ENCODE measurements at regions not wholly inside any gene's neighbourhood (a gene's known extent, or its start where the extent isn't known, plus 50 kb on each side); places are given as distances from the start of the nearest gene placed in this dataset.

GRCh38 chr9:90175865-90176264, 466.8 kb downstream of the DIRAS2 start:
- Histone ChIP-seq H4K8ac (ENCODE audit: low read length) (no peak overlapping the region), H2BK5ac (ENCODE audit: low read depth, low read length, poor library complexity, severe bottlenecking) (no peak overlapping the region), H3K79me1 (replicated peaks; ENCODE audit: low read length, poor library complexity, severe bottlenecking) (no peaks in the 10 kb centered on the region), H3K9ac (ENCODE audit: low read length) (no peak overlapping the region), H2BK15ac (ENCODE audit: low read depth, poor library complexity, severe bottlenecking) (no peak overlapping the region), H2AK5ac (ENCODE audit: low read length, severe bottlenecking) (no peak overlapping the region), H4K91ac (ENCODE audit: low read length) (no peak overlapping the region), H3K9me3 (ENCODE audit: control insufficient read depth, low read length) (no peaks in the 10 kb centered on the region), H3K23ac (ENCODE audit: low read length in 2 of 2) (no peak overlapping the region), H2BK120ac (ENCODE audit: low read depth, low read length) (no peak overlapping the region), H3K27me3 (ENCODE audit: control insufficient read depth in 1 of 2, insufficient read depth in 1 of 2, low read length in 2 of 2) (no peaks in the 10 kb centered on the region), H3K4me2 (ENCODE audit: low read length, poor library complexity, severe bottlenecking) (no peak overlapping the region), H3K27ac (ENCODE audit: low read length, poor library complexity, severe bottlenecking) (no peak overlapping the region), H3K4me3 (ENCODE audit: insufficient read depth in 1 of 2, low read depth in 1 of 2, low read length in 2 of 2) (no peak overlapping the region), H3K14ac (ENCODE audit: low read length in 2 of 2) (no peak overlapping the region), H2AFZ (ENCODE audit: low read depth, low read length) (no peak overlapping the region), H3K4me1 (ENCODE audit: control insufficient read depth, insufficient read depth, low read depth, low read length) (no peaks in the 10 kb centered on the region), H2BK12ac (ENCODE audit: low read length in 2 of 2) (no peak overlapping the region), H3K18ac (ENCODE audit: low read depth in 1 of 2, low read length in 2 of 2) (no peak overlapping the region), H3K36me3 (ENCODE audit: control insufficient read depth in 1 of 2, insufficient read depth in 2 of 2, low read depth in 1 of 2, low read length in 2 of 2) (no peaks in the 10 kb centered on the region), H3K4ac (ENCODE audit: low read depth in 1 of 2, low read length in 2 of 2) (no peak overlapping the region)
- 89% methylated on average over 4 of the region's 4 CpGs for WGBS
- DNase-seq, result no peak

GRCh38 chr9:90176901-90177300, 465.7 kb downstream of the DIRAS2 start:
- Histone ChIP-seq H2BK15ac (ENCODE audit: low read depth, poor library complexity, severe bottlenecking) (no peak overlapping the region), H3K9me3 (ENCODE audit: control insufficient read depth, low read length) (no peaks in the 10 kb centered on the region), H3K4me2 (ENCODE audit: low read length, poor library complexity, severe bottlenecking) (no peak overlapping the region), H4K8ac (ENCODE audit: low read length) (no peak overlapping the region), H2AK5ac (ENCODE audit: low read length, severe bottlenecking) (no peak overlapping the region), H3K4ac (ENCODE audit: low read depth in 1 of 2, low read length in 2 of 2) (no peak overlapping the region), H3K79me1 (replicated peaks; ENCODE audit: low read length, poor library complexity, severe bottlenecking) (no peaks in the 10 kb centered on the region), H3K14ac (ENCODE audit: low read length in 2 of 2) (no peak overlapping the region), H3K4me1 (ENCODE audit: control insufficient read depth, insufficient read depth, low read depth, low read length) (no peaks in the 10 kb centered on the region), H2BK120ac (ENCODE audit: low read depth, low read length) (no peak overlapping the region), H4K91ac (ENCODE audit: low read length) (no peak overlapping the region), H3K4me3 (ENCODE audit: insufficient read depth in 1 of 2, low read depth in 1 of 2, low read length in 2 of 2) (no peak overlapping the region), H3K36me3 (ENCODE audit: control insufficient read depth in 1 of 2, insufficient read depth in 2 of 2, low read depth in 1 of 2, low read length in 2 of 2) (no peaks in the 10 kb centered on the region), H3K27me3 (ENCODE audit: control insufficient read depth in 1 of 2, insufficient read depth in 1 of 2, low read length in 2 of 2) (peaks cover 0 to 4% of the 10 kb centered on the region in 2 experiments), H3K23ac (ENCODE audit: low read length in 2 of 2) (no peak overlapping the region), H3K18ac (ENCODE audit: low read depth in 1 of 2, low read length in 2 of 2) (no peak overlapping the region), H3K27ac (ENCODE audit: low read length, poor library complexity, severe bottlenecking) (no peak overlapping the region), H2AFZ (ENCODE audit: low read depth, low read length) (no peak overlapping the region), H2BK5ac (ENCODE audit: low read depth, low read length, poor library complexity, severe bottlenecking) (no peak overlapping the region), H2BK12ac (ENCODE audit: low read length in 2 of 2) (no peak overlapping the region), H3K9ac (ENCODE audit: low read length) (no peak overlapping the region)
- no peak for DNase-seq
- 86% methylated on average over 2 of the region's 2 CpGs for whole genome bisulfite sequencing

- Histone ChIP-seq H2BK5ac (ENCODE audit: low read depth, low read length, poor library complexity, severe bottlenecking) (no peak overlapping the region), H2BK12ac (ENCODE audit: low read length in 2 of 2) (no peak overlapping the region), H2AFZ (ENCODE audit: low read depth, low read length) (no peak overlapping the region), H3K4me3 (ENCODE audit: insufficient read depth in 1 of 2, low read depth in 1 of 2, low read length in 2 of 2) (no peak overlapping the region), H3K27me3 (ENCODE audit: control insufficient read depth in 1 of 2, insufficient read depth in 1 of 2, low read length in 2 of 2) (peaks cover 0 to 8% of the 10 kb centered on the region in 2 experiments), H3K79me1 (replicated peaks; ENCODE audit: low read length, poor library complexity, severe bottlenecking) (no peaks in the 10 kb centered on the region), H3K27ac (ENCODE audit: low read length, poor library complexity, severe bottlenecking) (no peak overlapping the region), H3K36me3 (ENCODE audit: control insufficient read depth in 1 of 2, insufficient read depth in 2 of 2, low read depth in 1 of 2, low read length in 2 of 2) (no peaks in the 10 kb centered on the region), H3K23ac (ENCODE audit: low read length in 2 of 2) (no peak overlapping the region), H3K4me1 (ENCODE audit: control insufficient read depth, insufficient read depth, low read depth, low read length) (no peaks in the 10 kb centered on the region), H3K14ac (ENCODE audit: low read length in 2 of 2) (no peak overlapping the region), H3K4me2 (ENCODE audit: low read length, poor library complexity, severe bottlenecking) (no peak overlapping the region), H3K4ac (ENCODE audit: low read depth in 1 of 2, low read length in 2 of 2) (no peak overlapping the region), H4K91ac (ENCODE audit: low read length) (no peak overlapping the region), H4K8ac (ENCODE audit: low read length) (no peak overlapping the region), H2AK5ac (ENCODE audit: low read length, severe bottlenecking) (no peak overlapping the region), H2BK15ac (ENCODE audit: low read depth, poor library complexity, severe bottlenecking) (no peak overlapping the region), H3K9ac (ENCODE audit: low read length) (no peak overlapping the region), H3K9me3 (ENCODE audit: control insufficient read depth, low read length) (no peaks in the 10 kb centered on the region), H2BK120ac (ENCODE audit: low read depth, low read length) (no peak overlapping the region), H3K18ac (ENCODE audit: low read depth in 1 of 2, low read length in 2 of 2) (no peak overlapping the region)
- no peak for DNase-seq
- WGBS, result 46% methylated on average over 1 of the region's 1 CpG
Measured at GRCh38 chr9:90180381-90180780, 462.2 kb downstream of the DIRAS2 start.

DNA sequence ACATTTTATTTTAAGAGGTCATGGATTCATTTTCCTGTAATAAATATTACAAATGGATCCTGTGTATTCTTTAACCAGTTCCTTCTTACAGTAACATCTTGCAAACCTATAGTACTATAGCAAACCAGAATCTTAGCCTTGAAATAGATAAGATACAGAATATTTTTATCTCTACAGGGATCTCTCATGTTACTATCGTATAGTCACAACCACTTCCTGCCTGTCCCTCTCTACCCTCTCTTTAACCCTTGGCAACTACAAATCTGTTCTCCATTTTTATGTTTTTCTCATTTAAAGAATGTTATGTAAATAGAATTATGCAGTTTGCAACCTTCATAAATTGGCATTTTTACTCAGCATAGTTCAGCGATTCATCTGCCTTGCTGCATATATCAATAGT, 454.0 kb downstream of the DIRAS2 start:
- Histone ChIP-seq H2BK120ac (ENCODE audit: low read depth, low read length) (no peak overlapping the region), H3K27me3 (ENCODE audit: control insufficient read depth in 1 of 2, insufficient read depth in 1 of 2, low read length in 2 of 2) (peaks cover 0 to 3% of the 10 kb centered on the region in 2 experiments), H2BK15ac (ENCODE audit: low read depth, poor library complexity, severe bottlenecking) (no peak overlapping the region), H2AFZ (ENCODE audit: low read depth, low read length) (no peak overlapping the region), H2BK12ac (ENCODE audit: low read length in 2 of 2) (no peak overlapping the region), H3K14ac (ENCODE audit: low read length in 2 of 2) (no peak overlapping the region), H3K9me3 (ENCODE audit: control insufficient read depth, low read length) (peaks cover 3% of the 10 kb centered on the region), H4K8ac (ENCODE audit: low read length) (no peak overlapping the region), H2BK5ac (ENCODE audit: low read depth, low read length, poor library complexity, severe bottlenecking) (no peak overlapping the region), H3K36me3 (ENCODE audit: control insufficient read depth in 1 of 2, insufficient read depth in 2 of 2, low read depth in 1 of 2, low read length in 2 of 2) (no peaks in the 10 kb centered on the region), H3K23ac (ENCODE audit: low read length in 2 of 2) (no peak overlapping the region), H3K4me1 (ENCODE audit: control insufficient read depth, insufficient read depth, low read depth, low read length) (no peaks in the 10 kb centered on the region), H3K79me1 (replicated peaks; ENCODE audit: low read length, poor library complexity, severe bottlenecking) (no peaks in the 10 kb centered on the region), H2AK5ac (ENCODE audit: low read length, severe bottlenecking) (no peak overlapping the region), H3K18ac (ENCODE audit: low read depth in 1 of 2, low read length in 2 of 2) (no peak overlapping the region), H3K4me2 (ENCODE audit: low read length, poor library complexity, severe bottlenecking) (no peak overlapping the region), H3K4ac (ENCODE audit: low read depth in 1 of 2, low read length in 2 of 2) (no peak overlapping the region), H3K9ac (ENCODE audit: low read length) (no peak overlapping the region), H4K91ac (ENCODE audit: low read length) (no peak overlapping the region), H3K27ac (ENCODE audit: low read length, poor library complexity, severe bottlenecking) (no peak overlapping the region), H3K4me3 (ENCODE audit: insufficient read depth in 1 of 2, low read depth in 1 of 2, low read length in 2 of 2) (no peak overlapping the region)
- DNase-seq, result no peak
- no CpG with 5 or more reads among the region's 2 CpGs for WGBS
